GM12873 (cell line): ENCODE measurements at regions not wholly inside any gene's neighbourhood (a gene's known extent, or its start where the extent isn't known, plus 50 kb on each side); places are given as distances from the start of the nearest gene placed in this dataset.

Source experiments
- TF ChIP-seq, protein P1 (sequence below): IDR thresholded peaks from 2 replicates; pipeline ENCODE4 v1.5.1; 2012; ENCODE audit warnings: low read depth, mild to moderate bottlenecking, moderate library complexity, low read length, control low read depth; ENCODE audit not compliant: insufficient read depth; ENCODE audit errors: missing control alignments

DNA sequence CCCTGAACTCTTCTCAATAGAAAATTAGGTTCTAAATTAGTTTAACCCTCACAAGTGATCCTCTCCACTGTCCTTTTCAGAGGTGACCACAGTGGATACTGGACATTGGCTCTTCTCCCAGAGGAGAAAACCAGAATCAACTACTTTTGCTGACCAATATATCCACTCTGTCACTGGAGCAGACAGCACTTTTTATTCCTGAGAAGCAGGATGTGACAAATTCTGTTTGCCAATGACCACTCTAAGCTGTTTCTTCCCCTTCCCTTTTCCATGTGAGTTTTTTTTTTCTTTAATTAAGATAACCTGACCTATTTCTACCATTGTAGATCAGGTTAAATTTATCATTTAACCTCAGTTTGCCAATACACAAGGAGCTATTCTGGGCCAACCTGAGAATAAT, 79.7 kb upstream of the ZNF280D start:
- TF ChIP-seq, protein P1, sequence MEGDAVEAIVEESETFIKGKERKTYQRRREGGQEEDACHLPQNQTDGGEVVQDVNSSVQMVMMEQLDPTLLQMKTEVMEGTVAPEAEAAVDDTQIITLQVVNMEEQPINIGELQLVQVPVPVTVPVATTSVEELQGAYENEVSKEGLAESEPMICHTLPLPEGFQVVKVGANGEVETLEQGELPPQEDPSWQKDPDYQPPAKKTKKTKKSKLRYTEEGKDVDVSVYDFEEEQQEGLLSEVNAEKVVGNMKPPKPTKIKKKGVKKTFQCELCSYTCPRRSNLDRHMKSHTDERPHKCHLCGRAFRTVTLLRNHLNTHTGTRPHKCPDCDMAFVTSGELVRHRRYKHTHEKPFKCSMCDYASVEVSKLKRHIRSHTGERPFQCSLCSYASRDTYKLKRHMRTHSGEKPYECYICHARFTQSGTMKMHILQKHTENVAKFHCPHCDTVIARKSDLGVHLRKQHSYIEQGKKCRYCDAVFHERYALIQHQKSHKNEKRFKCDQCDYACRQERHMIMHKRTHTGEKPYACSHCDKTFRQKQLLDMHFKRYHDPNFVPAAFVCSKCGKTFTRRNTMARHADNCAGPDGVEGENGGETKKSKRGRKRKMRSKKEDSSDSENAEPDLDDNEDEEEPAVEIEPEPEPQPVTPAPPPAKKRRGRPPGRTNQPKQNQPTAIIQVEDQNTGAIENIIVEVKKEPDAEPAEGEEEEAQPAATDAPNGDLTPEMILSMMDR: no peak

DNA sequence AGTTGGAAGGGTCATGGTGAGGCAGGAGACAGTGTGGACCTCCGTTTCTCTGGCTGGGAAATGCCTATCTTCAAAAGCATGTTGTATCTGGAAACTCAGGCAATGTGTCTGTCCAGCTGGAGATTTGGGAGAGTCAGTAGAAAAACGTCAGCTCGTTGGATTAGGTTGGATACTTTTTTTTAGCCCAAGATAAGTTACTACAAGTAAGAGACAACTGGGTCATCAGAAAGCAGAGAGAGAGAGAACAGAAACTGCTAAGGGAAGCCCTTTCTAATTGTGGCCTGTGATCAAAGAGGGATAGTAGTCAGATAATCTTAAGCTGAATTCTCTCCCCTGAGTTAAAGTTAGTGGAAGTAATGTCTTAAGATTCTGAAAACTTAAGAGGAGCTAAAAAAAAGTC, 78.9 kb upstream of the ZNF280D start:
- TF ChIP-seq, protein P1: no peak

DNA sequence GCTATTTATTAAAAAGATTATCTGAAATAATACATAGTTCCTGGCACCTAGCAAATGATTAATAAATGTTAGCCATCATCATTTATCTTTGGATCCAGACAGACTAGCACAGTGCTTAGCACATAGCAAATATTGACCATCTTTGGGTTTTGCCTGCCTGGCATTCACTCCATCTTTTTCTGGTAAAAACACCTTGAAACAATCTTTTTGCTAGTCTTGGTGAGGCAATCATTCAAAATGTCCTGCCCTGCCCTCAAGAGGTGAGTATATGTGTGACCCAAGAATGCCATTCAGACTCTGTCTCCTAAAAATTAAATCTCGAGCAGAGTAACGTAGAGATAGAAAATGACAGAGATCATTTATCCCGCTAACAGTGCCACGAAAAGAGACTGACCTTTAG, 78.3 kb upstream of the ZNF280D start:
- TF ChIP-seq, protein P1: no peak

DNA sequence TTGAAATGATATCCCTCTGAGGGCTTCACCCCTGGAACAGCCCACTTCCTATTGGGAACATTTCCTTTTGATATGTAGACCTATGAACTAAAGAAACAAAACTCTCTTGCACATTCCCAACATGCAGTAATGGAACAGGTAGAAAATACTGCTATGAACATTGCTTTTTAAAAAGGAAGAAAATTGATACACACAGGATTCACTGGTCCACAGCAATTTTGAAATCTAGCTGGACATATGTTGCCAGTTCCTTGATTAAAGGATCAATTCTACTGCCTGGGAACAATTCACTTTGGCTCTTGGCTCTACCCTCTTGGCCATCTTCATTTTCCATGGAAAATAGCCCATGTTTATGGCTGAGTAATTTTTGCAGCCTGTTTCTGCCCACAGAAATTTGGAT, 74.9 kb upstream of the ZNF280D start:
- TF ChIP-seq, protein P1: no peak

DNA sequence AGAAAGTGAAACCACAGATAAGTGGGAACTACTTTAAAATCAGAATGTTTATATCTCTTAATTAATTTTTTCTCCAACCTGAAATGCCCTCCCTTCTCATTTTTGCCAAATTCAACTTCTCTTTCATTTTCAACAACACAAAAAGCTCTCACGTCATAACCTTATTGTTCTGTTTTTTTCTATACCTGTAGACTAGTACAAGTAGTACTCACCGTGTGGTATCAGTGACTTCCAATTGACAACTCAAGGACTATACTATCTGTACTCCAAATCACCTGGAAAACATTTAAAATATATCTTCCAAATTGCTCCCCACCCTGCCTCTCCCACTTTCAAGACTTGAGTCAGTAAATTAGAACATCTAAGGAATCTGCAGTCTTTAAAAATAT, 72.8 kb upstream of the ZNF280D start:
- TF ChIP-seq, protein P1: no peak

DNA sequence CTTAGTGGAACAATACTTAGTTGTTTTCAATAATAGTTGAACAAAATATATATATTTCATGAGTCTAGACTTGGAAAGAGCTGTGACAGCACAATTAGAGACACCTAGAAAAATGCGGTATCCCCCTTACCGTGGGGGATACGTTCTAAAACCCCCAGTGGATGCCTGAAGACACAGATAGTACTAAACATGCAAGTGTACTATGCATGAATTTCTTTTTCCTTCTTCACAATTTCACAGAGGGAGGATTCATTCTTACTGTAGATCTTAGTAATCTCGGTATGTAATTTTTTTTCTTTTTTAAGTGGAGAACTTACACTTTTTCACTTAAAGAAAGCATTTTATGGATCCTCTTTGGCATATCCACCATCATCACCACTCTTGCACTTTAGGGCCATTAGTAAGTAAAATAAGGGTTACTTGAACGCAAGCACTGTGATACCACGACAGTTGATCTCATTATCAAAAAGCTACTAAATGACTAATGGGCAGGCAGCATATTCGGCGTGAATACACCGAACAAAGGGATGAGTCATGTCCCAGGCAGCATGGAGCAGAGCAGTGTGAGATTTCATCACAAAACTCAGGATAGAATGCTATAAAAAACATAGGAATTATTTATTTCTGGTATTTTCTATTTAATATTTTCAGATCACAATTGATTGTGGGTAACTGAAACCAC, 72.3 kb upstream of the ZNF280D start:
- TF ChIP-seq, protein P1: no peak

DNA sequence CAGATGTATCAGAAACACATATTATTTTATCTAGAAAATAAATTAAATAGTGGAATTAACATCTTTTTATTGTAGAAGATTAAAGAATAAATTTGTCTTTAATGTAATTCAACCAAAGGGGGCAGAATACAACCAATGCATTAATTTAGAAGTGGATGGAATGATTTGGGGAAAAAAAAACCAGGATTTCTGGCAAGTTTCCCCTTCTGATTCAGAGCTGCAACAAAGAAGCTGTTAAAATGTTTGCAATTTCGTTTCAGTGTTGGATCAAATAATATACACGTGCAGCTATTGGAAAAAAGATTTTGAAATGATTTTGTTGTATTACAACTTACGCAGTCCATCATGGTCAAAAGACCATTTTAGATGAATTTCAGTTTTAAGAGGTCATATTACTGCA, 71.6 kb upstream of the ZNF280D start:
- TF ChIP-seq, protein P1: no peak

DNA sequence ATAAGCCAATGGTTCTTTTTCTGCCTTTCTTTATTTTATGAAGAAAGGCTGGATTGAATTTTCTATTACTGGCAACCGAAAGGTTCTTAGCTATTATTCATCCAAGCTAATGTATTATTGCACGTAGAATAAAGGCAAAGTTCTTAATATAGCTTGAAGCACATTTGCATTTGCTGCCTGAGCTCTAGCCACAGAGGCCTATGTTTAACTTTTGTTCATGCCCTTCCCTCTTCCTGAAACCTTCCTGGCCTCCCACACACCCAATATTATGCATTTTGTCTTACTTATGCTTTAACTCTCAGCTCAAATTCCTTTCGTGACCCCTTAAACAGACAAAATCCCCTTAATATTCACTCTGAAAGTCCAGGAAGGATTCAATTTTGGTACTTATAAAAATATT, 71.0 kb upstream of the ZNF280D start:
- TF ChIP-seq, protein P1: no peak
